Thoracic aorta (tissue), 2 donors: ENCODE measurements at regions not wholly inside any gene's neighbourhood (a gene's known extent, or its start where the extent isn't known, plus 50 kb on each side); places are given as distances from the start of the nearest gene placed in this dataset.
"Not testable (repeated sequence)": the region's sequence is repeated elsewhere in the genome, so short reads cannot be mapped to it uniquely, and the experiment has no call there.

Experiments
- ATAC-seq: fragments of 150-250 bp; one replicate; pipeline ENCODE4 v1.8.0; 2017; ENCODE audit warnings: low read depth; ENCODE audit not compliant: insufficient number of reproducible peaks, low FRiP score
- DNase-seq: peaks from one replicate; pipeline ENCODE4 v3.0.0-alpha.2; 2020; ENCODE audit warnings: low spot score
- H3K27ac ChIP-seq, 2 donors: fragments of 200-600 bp; sonication (generic); 1 replicate in 1 of 2; 2 replicates in 1 of 2; pipeline ENCODE4 v1.5.1; 2016; ENCODE audit warnings: mild to moderate bottlenecking in 2 of 2, moderate library complexity in 2 of 2
- H3K27me3 ChIP-seq: fragments of 200-600 bp; sonication (generic); replicated peaks from 2 replicates; pipeline ENCODE4 v1.6.0; 2016; ENCODE audit warnings: mild to moderate bottlenecking; ENCODE audit not compliant: insufficient read depth
- H3K36me3 ChIP-seq: fragments of 200-600 bp; sonication (generic); one replicate; pipeline ENCODE4 v1.5.1; 2016
- H3K4me1 ChIP-seq, 2 donors: fragments of 200-600 bp; sonication (generic); 1 replicate in 1 of 2; 2 replicates in 1 of 2; pipeline versions ENCODE4 v1.5.1 to v1.6.0; 2016; ENCODE audit warnings: low read depth in 2 of 2, mild to moderate bottlenecking in 1 of 2; ENCODE audit not compliant: control insufficient read depth in 1 of 2
- H3K4me3 ChIP-seq: fragments of 200-600 bp; sonication (generic); 2 replicates; pipeline ENCODE4 v1.5.1; 2016; ENCODE audit warnings: mild to moderate bottlenecking
- H3K9me3 ChIP-seq: fragments of 200-600 bp; sonication (generic); 2 replicates; pipeline ENCODE4 v1.5.1; 2016
- TF ChIP-seq, protein P1 (sequence below): fragments of 200-600 bp; sonication (generic); IDR thresholded peaks from one replicate; pipeline ENCODE4 v1.5.1; 2019; ENCODE audit warnings: antibody characterized with exemption

DNA sequence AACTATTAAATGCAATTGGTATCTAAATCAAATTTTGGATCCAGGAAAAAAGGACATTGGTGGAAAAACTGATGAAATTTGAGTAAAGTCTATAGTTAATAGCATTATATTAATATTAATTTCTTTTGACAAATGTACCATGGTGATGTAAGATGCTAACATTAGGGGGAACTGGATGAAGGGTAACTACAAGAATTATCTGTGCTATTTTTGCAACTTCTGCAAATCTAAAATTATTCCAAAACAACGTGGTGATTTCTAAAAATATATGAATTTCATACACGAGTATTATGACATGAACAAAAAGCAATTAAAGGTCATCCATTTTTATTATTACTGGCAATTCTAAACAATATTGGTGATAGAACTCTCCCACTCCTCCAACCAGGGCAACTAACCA, 135.6 kb upstream of the RRN3 start:
- DNase-seq, H3K27me3 ChIP-seq, ATAC-seq, H3K36me3 ChIP-seq, H3K4me3 ChIP-seq, H3K4me1 ChIP-seq, H3K27ac ChIP-seq, H3K9me3 ChIP-seq: not testable (repeated sequence)

DNA sequence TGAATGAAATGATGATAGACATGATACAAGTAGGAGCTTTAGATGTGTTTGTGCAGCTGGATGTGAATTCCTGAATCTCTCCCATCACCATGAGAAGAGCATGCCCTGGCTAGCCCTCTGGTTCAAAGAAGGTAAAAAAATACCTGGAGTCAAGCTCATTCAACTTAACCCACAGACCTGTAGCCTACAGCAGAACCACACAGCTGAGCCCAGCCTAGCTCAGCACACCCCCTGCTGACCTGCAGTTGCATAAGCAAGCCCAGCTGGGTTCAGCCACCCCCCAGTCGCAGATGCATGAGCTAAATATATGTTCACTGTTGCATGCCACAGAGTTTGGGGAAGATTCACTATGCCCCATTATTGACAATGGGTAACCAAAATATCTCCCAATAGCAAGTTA, 130.6 kb upstream of the RRN3 start:
- not testable (repeated sequence) for H3K27ac ChIP-seq, H3K36me3 ChIP-seq, H3K27me3 ChIP-seq, H3K4me1 ChIP-seq, ATAC-seq, H3K9me3 ChIP-seq, H3K4me3 ChIP-seq, DNase-seq

DNA sequence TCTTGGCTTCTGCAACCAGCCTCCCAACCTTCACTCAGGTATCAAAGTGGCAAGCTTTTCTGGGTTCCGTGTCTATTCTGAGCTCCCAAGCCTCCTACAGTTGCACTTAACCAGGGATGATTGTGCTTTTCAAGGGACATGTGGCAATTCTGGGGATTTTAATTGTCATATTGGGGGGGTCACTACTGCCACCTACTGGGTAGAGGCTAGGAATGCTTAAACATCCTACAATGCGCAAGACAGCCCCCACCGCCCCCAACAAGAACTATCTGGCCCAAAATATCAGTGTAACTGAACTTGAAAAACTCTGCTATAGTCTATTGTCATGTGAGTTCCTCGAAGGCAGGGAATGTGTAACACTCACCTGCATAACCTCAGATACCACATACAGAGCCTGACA, 129.3 kb upstream of the RRN3 start:
- H3K36me3 ChIP-seq, H3K4me3 ChIP-seq, ATAC-seq, DNase-seq, H3K9me3 ChIP-seq, H3K27ac ChIP-seq, H3K4me1 ChIP-seq, H3K27me3 ChIP-seq: not testable (repeated sequence)

DNA sequence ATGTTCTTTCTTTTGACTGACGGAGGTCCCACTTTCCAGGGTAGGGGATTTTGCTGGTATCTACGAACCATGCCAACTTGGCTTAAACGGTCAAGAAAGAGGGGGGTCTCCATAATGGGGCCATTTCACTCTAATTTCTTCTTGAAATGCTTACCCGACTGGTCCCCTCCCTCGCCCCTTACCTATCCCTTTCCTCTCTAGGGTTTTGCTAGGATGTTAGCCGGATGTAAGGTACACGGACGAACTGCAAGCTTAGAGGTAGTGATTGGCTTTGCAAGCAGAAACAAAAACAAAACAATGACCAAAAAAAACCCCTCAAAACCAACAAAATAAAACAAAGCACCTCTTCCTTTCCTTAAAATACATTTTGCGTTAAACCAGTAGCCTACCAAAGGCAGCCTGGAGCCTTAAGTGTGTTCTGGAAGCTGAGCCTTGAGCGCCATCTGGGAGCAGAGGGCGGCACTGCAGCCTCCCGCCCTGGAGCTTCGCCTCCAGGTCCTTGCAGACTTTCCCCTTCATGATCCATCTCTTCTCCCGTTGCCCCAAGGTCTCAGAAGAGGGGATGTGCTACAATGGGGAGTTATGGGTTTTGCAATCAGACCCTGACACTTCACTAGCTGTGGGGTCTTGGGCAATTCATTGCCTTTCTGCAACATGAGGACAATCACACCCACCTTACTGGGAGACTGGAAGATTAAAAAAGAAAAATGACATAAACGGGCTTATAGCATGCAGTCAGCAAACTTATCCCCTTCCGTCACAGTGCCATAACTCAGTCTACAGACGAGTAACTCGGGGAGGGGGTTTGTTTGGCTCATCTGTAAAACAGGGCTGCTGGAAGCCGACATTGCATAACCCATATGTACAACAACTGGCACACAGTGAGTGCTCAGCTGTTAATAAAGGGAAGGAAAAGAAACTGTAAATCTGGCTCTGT, 125.9 kb upstream of the RRN3 start:
- H3K9me3 ChIP-seq, H3K4me1 ChIP-seq, H3K36me3 ChIP-seq, H3K4me3 ChIP-seq, ATAC-seq, DNase-seq, H3K27me3 ChIP-seq, H3K27ac ChIP-seq: not testable (repeated sequence)
- TF ChIP-seq, protein P1, sequence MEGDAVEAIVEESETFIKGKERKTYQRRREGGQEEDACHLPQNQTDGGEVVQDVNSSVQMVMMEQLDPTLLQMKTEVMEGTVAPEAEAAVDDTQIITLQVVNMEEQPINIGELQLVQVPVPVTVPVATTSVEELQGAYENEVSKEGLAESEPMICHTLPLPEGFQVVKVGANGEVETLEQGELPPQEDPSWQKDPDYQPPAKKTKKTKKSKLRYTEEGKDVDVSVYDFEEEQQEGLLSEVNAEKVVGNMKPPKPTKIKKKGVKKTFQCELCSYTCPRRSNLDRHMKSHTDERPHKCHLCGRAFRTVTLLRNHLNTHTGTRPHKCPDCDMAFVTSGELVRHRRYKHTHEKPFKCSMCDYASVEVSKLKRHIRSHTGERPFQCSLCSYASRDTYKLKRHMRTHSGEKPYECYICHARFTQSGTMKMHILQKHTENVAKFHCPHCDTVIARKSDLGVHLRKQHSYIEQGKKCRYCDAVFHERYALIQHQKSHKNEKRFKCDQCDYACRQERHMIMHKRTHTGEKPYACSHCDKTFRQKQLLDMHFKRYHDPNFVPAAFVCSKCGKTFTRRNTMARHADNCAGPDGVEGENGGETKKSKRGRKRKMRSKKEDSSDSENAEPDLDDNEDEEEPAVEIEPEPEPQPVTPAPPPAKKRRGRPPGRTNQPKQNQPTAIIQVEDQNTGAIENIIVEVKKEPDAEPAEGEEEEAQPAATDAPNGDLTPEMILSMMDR = peak; percentile 69

DNA sequence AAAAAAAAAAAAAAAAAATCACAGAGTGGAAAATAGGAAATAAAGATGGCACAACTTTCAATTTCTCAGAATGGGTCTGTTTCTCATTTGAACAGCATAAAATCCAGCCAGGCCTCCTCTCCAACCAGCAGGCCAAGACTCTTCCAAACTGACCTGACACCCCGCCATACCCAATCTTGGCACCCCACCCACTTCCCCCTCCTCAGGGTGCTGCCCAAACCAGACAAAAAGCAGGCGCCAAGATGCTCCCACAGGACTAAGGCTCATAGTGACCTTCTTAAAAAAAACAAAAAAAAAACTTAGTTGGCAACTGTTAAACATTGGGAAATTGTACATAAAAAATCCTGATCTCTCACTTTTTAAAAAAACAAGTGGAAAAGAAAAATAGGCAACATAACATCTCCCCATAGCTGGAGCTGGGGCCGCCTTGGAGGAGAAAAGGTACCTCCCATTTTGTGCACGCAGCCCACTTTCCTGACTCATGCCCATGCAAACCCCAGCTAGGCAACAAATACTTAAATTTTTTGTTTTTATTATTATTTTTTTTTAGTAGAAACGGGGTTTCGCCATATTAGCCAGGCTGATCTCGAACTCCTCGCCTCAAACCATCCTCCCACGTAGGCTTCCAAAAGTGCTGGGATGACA, 124.9 kb upstream of the RRN3 start:
- H3K4me3 ChIP-seq, H3K9me3 ChIP-seq, DNase-seq: not testable (repeated sequence)

DNA sequence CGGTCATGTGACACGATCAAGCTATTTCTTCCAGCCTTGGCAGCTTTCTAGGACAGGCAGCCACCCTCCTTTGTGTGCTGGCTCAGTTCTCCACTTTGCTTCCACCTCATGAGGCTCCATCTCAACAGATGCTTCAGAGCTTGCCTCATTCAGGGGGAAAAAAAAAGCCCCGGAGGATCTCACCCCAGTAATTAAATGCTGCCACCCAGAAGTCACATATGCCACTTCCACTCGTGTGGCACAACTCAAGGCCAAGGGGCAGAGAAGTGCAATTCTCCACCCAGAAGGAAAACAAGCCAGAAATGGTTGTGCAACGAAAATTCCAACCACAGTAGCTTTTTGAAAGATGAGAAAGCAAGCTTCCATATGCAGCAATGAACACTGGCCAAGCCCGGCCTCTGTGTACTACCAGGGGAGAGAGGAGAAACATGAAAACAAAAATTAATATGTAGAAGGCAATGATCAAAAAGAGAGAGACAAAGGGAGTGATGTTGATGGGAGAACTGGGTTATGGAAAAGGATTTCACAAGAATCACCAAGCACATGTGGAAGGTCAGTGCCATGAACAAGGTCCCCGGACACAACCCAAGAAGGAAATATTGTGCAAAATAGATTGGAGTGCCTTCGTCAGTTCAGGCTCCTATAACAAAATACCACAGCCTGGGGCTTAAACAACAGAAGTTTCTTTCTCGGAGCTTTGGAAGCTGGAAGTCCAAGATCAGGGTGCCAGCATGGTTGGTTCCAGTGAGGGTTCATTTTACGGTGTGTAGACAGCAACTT, 113.3 kb upstream of the RRN3 start:
- not testable (repeated sequence) for H3K4me1 ChIP-seq, H3K27me3 ChIP-seq, H3K27ac ChIP-seq, H3K4me3 ChIP-seq, H3K9me3 ChIP-seq, H3K36me3 ChIP-seq, ATAC-seq, DNase-seq

More for the DNA sequence above, 124.9 kb upstream of the RRN3 start:
- H3K4me1 ChIP-seq, H3K27me3 ChIP-seq, ATAC-seq, H3K27ac ChIP-seq, H3K36me3 ChIP-seq: not testable (repeated sequence)

DNA sequence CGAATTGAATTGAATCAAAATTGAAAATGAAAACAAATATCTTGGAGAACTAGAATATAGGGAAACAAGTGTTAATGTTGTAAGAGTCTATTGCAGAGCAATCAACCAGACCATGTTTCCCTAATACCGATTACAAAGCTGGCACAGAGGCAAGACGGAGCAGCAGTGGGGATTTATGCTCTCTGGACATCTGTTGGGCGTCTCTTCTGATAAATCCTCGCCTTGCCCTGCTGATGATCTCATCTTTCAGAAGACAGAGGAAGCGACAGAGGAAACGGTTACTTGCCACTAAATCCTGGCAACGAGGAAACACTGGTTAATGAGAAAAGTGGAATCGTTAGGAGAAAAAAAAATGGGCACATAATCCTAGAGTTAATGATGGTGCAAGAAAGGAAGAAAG, 112.4 kb upstream of the RRN3 start:
- DNase-seq, H3K27me3 ChIP-seq, H3K9me3 ChIP-seq, H3K4me3 ChIP-seq, H3K4me1 ChIP-seq, H3K36me3 ChIP-seq, H3K27ac ChIP-seq, ATAC-seq: not testable (repeated sequence)

DNA sequence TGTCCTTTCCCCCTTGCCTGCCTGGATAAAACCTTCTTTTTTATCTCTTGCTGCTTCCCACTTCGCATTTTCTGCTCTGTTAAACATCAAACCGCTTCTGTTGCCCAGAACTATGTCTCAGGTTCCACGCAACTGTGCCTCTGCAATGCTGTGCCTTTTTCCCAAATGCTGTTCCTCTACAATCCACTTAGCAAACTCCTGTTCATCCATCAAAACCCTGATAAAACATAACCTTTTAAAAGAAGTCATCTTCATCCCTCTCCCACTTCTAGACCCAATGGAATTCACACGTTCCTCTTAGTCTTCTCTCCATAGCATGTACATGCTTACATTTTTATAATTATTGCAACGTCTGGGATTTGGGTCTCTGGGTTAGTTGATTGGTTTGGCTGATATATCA, 111.9 kb upstream of the RRN3 start:
- not testable (repeated sequence) for DNase-seq, H3K4me3 ChIP-seq, H3K4me1 ChIP-seq, H3K27ac ChIP-seq, H3K36me3 ChIP-seq, H3K27me3 ChIP-seq, ATAC-seq, H3K9me3 ChIP-seq

DNA sequence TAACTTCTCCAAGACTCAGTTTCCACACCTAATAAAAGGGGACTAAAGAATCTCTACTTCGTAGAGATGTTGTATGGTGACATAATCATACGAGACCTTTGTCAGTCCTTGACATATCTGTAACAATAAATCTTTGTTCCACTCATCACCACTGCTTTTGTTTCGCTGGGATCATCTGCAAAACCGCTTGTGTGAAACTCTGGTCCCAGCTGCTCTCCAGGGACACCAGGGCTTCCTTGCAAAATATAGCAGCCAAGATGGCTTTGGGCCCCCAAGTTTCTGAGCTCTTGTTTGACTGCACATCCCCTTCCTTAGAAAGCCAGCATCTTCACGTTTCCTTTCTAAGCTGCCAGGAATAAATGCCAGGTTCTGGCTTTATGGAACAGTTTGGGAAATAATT, 110.5 kb upstream of the RRN3 start:
- H3K36me3 ChIP-seq, H3K27me3 ChIP-seq, DNase-seq, H3K4me3 ChIP-seq, H3K9me3 ChIP-seq, H3K4me1 ChIP-seq, H3K27ac ChIP-seq, ATAC-seq: not testable (repeated sequence)

DNA sequence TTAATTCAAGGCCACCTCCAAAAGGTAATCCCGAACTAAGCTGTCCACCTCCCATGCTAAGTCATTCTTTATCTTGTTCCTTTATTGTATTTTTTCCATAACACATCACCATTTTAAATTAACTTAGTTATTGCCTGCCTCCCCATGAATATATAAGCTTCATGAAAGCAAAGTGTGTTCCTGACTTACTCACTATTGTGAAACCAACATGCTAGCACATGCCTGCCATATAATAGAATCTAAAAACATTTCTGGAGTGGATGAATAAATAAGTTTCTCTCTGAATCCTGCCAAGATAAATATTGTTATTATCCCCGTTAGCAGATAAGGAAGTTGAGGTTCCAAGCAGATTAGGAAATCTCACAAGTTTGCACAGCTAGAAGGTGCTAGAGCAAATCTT, 98.7 kb upstream of the RRN3 start:
- not testable (repeated sequence) for H3K36me3 ChIP-seq, DNase-seq, H3K9me3 ChIP-seq, H3K27me3 ChIP-seq, H3K4me3 ChIP-seq, ATAC-seq, H3K27ac ChIP-seq, H3K4me1 ChIP-seq

DNA sequence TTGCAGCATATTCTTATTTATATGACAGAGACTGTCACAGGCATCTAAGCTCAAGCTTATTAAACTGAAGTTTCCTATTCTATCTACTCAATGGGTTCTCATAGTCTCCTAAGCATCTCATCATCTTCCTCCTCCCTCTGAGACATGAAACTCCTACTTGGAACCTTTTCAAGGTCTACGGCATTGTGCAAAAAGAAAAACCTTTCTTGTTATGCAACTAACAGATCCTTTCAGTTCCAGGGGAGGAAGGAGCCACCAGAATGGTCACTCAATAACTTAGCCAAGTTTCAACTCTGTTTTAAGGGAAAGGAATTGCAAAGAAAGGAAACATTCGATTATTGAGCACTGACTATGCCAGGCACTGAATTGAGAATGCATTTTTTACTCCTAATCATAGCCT, 98.1 kb upstream of the RRN3 start:
- H3K36me3 ChIP-seq, H3K27ac ChIP-seq, ATAC-seq, H3K4me1 ChIP-seq, H3K4me3 ChIP-seq, DNase-seq, H3K9me3 ChIP-seq, H3K27me3 ChIP-seq: not testable (repeated sequence)
